D721Med (cell line): ENCODE measurements at regions not wholly inside any gene's neighbourhood (a gene's known extent, or its start where the extent isn't known, plus 50 kb on each side); places are given as distances from the start of the nearest gene placed in this dataset.

Source experiments
- DNase-seq: peaks from one replicate; pipeline ENCODE4 v3.0.0; 2011; ENCODE audit warnings: low spot score; ENCODE audit not compliant: insufficient read length
- FAIRE-seq: peaks from 2 replicates; lab custom pipeline; 2011; peaks lifted over from hg19 to GRCh38; lab: Jason Lieb, UNC
- TF ChIP-seq, protein P1 (sequence below): IDR thresholded peaks from 2 replicates; pipeline ENCODE4 v1.5.1; 2012; ENCODE audit warnings: mild to moderate bottlenecking, control low read depth; ENCODE audit not compliant: insufficient read depth; ENCODE audit errors: missing control alignments

DNA sequence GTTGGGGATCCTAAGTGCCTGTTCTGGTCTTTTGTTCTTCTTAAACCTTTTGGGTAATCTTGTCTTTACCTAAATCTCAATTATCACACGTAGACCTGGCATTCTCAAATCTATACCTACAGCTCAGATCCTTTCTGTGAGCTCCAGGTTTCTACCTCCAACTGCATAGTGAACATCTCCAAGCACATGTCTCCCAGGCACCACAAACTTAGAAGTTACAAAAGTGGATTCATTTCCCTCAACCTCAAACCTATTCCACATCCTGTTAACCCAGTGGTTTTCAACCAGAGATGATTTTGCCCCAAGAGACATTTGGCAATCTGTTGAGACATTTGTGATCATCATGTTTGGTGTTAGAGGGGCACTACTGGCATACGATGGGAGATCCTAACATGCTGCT is 183.5 kb downstream of the TENT5A start:
- TF ChIP-seq, protein P1, sequence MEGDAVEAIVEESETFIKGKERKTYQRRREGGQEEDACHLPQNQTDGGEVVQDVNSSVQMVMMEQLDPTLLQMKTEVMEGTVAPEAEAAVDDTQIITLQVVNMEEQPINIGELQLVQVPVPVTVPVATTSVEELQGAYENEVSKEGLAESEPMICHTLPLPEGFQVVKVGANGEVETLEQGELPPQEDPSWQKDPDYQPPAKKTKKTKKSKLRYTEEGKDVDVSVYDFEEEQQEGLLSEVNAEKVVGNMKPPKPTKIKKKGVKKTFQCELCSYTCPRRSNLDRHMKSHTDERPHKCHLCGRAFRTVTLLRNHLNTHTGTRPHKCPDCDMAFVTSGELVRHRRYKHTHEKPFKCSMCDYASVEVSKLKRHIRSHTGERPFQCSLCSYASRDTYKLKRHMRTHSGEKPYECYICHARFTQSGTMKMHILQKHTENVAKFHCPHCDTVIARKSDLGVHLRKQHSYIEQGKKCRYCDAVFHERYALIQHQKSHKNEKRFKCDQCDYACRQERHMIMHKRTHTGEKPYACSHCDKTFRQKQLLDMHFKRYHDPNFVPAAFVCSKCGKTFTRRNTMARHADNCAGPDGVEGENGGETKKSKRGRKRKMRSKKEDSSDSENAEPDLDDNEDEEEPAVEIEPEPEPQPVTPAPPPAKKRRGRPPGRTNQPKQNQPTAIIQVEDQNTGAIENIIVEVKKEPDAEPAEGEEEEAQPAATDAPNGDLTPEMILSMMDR, result no peak
- FAIRE-seq (no peak), DNase-seq (no peak)

DNA sequence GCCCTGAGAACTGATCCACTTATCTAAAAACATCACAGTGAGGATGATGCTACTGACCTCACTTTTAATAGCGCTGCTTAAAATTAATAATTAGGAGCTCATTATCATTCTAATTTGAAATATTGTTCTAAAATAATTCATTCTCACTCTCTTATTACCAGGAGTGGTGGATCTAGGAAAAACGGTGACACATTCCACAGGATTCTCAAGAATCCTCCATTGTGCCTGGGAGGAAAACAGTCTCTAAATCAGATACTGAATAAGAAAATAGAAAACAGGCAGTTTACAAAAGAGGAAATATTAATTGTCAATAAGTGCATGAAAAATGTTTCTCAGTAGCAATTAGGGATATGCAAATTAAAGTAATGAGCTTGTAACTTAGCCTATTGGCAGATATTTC is 187.4 kb downstream of the TENT5A start:
- DNase-seq (no peak), FAIRE-seq (no peak)
- TF ChIP-seq, protein P1, result no peak

DNA sequence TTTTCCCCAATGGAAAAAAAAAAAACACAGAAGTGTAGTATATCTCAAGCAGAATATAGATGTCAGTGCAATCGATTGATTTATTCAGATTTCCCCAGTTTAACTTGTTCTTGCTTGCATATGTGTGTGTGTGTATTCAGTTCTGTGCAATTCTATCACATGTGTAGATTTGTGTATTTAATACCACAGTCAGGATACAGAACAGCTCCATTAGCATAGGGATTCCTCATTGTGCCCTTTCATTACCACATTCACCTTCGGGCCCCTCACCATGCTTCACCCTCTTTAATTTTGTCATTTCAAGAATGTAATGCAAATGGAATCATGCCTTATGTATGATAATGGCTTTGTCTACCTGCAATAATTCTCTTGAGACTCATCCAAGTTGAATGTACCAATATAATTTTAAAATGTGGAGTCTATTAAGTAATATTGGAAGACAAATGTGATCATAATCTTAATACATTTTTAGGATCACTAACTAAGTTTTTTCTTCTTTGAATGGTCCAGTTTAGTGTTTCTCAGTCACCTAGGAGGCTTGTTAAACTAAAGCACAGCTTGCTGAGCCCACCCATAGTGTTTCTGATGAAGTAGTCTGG is 187.9 kb downstream of the TENT5A start:
- TF ChIP-seq, protein P1, result no peak
- no peak for FAIRE-seq
- DNase-seq, result no peak

DNA sequence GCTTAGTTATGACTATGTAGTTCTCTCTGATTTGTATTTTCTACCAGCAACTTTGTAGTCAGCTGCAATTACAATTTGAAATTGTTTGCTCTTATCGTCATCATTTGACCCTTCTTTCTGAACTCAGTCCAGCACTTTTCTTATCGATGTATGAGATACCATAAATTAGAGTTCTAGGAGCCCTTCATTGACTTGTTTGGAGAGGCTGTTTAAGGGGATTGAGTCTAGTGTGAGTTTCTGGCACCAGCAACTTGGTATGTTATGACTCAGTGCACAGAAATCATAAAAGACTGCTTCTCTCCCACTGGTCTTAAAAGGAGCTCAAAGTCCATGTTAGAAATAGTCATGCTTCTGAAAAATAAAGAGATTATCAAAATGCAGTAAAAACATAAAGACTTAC is 190.3 kb downstream of the TENT5A start:
- TF ChIP-seq, protein P1, result no peak
- FAIRE-seq, result no peak
- no peak for DNase-seq

DNA sequence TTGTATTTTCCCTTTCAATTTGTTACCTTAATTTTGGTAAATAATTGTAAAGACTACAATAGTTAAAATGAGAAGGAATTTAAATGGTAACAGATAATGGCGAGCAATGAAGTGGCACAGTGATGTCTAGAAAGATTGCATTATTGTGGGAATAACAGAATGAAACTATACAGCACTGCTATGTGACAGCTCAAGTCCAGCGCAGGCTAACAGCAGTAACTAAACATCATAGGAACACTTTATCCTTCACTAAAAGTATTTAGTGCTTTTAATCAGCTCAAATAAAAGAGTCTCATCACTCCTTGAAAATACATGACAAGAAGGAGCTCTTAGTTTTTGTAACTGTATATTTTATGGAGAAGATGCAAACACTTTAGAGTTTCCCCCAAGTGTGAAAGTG is 190.8 kb downstream of the TENT5A start:
- no peak for DNase-seq
- FAIRE-seq, result no peak
- TF ChIP-seq, protein P1, result no peak

DNA sequence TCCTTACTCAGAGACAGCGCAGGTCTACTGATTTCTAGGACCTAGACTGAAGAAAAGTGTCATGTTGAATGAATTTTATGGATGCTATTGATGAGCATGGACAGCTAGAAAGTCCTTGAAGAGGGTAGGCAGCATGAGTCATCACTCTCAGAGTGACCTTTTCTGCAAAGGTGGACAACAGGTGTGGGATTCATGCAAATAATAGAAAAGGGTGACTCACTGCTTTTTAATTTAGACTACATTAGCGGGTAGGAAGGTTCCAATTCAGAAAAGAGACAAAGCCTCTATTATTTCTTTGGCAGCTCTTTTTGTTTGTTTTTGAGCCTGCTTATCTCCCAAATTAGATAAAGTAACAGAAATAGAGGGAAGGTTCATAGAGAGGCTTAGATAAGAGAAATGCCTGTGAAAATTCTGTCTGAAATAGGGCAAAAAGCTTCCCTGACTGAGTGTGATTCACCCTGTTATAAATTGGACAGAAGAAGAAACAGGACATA is 191.4 kb downstream of the TENT5A start:
- TF ChIP-seq, protein P1, result no peak
- DNase-seq, result no peak
- no peak for FAIRE-seq

DNA sequence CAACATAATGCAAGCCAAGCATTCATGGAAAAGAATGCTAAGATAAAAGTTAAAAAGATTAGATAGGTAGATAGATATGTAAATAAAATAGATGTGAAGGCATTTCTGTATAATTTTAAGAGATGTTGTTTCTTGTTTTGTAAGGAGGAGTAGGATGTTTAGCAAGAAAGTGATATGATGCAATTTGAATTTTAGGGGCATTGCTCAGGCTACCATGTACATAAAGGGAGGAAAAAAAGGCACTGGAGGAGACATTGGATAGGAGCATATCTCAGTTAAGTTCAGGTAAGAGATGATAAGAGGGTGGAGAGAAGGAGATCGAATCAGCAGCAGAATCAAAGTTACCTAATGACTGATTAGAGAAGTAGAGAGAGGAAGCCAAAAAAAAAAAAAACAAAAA is 194.7 kb downstream of the TENT5A start:
- TF ChIP-seq, protein P1, result no peak
- DNase-seq, result no peak
- no peak for FAIRE-seq
